ENCODE measurements at regions not wholly inside any gene's neighbourhood (a gene's known extent, or its start where the extent isn't known, plus 50 kb on each side); places are given as distances from the start of the nearest gene placed in this dataset.

- DNase-seq (ENCODE audit: low spot score), result no peak
Measured at GRCh38 chr13:62336507-62336906, 920.9 kb upstream of the PCDH20 start.

GRCh38 chr13:62333466-62333865 is 917.8 kb upstream of the PCDH20 start:
- DNase-seq (ENCODE audit: low spot score), result no peak

- DNase-seq (ENCODE audit: low spot score), result no peak
Measured at GRCh38 chr13:62331384-62331783, 915.7 kb upstream of the PCDH20 start.

GRCh38 chr13:62327367-62327766 is 911.7 kb upstream of the PCDH20 start:
- DNase-seq (ENCODE audit: low spot score), result no peak

- DNase-seq (ENCODE audit: low spot score), result no peak
Measured at GRCh38 chr13:62324842-62325241, 909.2 kb upstream of the PCDH20 start.

GRCh38 chr13:62321895-62322294 is 906.2 kb upstream of the PCDH20 start:
- no peak for DNase-seq (ENCODE audit: low spot score)

- DNase-seq (ENCODE audit: low spot score), result no peak
Measured at GRCh38 chr13:62321139-62321538, 905.5 kb upstream of the PCDH20 start.

GRCh38 chr13:62320129-62321108 is 904.8 kb upstream of the PCDH20 start:
- DNase-seq (ENCODE audit: low spot score), result peak; percentile 72

- no peak for DNase-seq (ENCODE audit: low spot score)
Measured at GRCh38 chr13:62309904-62310303, 894.3 kb upstream of the PCDH20 start.

- DNase-seq (ENCODE audit: low spot score), result no peak
Measured at GRCh38 chr13:62305756-62306155, 890.1 kb upstream of the PCDH20 start.

GRCh38 chr13:62302341-62302740 is 886.7 kb upstream of the PCDH20 start:
- DNase-seq (ENCODE audit: low spot score), result no peak

GRCh38 chr13:62299988-62300387 is 884.3 kb upstream of the PCDH20 start:
- no peak for DNase-seq (ENCODE audit: low spot score)

GRCh38 chr13:62296812-62297211 is 881.2 kb upstream of the PCDH20 start:
- no peak for DNase-seq (ENCODE audit: low spot score)

GRCh38 chr13:62294244-62294643 is 878.6 kb upstream of the PCDH20 start:
- no peak for DNase-seq (ENCODE audit: low spot score)

GRCh38 chr13:62292714-62293480 is 877.2 kb upstream of the PCDH20 start:
- DNase-seq (ENCODE audit: low spot score), result no peak

- no peak for DNase-seq (ENCODE audit: low spot score)
Measured at GRCh38 chr13:62290542-62290941, 874.9 kb upstream of the PCDH20 start.

GRCh38 chr13:62287764-62288163 is 872.1 kb upstream of the PCDH20 start:
- no peak for DNase-seq (ENCODE audit: low spot score)

GRCh38 chr13:62280590-62280989 is 864.9 kb upstream of the PCDH20 start:
- DNase-seq (ENCODE audit: low spot score), result no peak

- DNase-seq (ENCODE audit: low spot score), result peak; percentile 29
Measured at GRCh38 chr13:62278271-62278670, 862.6 kb upstream of the PCDH20 start.

- DNase-seq (ENCODE audit: low spot score), result no peak
Measured at GRCh38 chr13:62251734-62252133, 836.1 kb upstream of the PCDH20 start.

- DNase-seq (ENCODE audit: low spot score), result peak; percentile 11
Measured at GRCh38 chr13:62250501-62251201, 835.0 kb upstream of the PCDH20 start.

GRCh38 chr13:62246581-62246980 is 830.9 kb upstream of the PCDH20 start:
- no peak for DNase-seq (ENCODE audit: low spot score)

Data from HT-29 (cell line).